ENCODE measurements at regions not wholly inside any gene's neighbourhood (a gene's known extent, or its start where the extent isn't known, plus 50 kb on each side); places are given as distances from the start of the nearest gene placed in this dataset.

DNA sequence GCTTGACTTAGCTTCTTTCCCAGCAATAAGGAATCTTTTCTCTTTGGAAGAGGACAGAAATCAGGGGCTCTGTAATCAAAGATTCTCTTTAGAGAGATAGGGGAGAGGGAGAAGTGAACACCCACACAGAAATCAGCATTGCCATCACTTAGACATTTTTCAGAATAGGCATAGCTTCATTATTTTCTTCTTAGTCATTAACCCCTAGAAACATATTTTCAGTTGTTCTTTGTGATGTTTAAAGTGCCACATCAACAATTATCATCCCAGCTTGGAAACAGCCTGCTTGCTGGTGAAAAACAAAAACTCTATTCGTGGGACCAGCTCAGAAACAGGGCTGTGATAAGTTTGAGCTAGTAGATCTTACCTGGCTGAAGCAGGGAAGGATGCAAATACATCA is 88.3 kb upstream of the SLC44A3 start:
- no peak for DNase-seq

DNA sequence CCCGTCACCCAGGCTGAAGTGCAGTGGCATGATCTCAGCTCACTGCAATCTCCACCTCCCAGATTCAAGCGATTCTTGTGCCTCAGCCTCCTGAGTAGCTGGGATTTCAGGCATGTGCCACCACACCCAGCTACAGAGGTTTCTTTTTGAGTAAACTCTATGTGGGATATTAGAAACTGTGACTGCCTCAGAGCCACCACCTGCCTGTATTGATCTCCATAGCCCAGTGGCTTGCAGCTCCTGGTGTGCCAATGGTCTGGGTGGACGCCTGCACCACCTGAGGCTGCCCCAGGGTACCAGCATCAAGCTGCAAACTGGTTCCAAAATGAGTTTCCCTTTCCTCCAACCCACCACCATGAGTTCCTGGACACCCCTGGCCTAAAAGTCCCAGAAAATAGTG is 89.7 kb upstream of the SLC44A3 start:
- DNase-seq = no peak

- DNase-seq = no peak
These were observed 90.9 kb upstream of the SLC44A3 start for GRCh38 chr1:94729267-94729666.

- DNase-seq = no peak
These were observed 92.1 kb upstream of the SLC44A3 start for GRCh38 chr1:94727846-94728715.

GRCh38 chr1:94726981-94727685 is 93.0 kb upstream of the SLC44A3 start:
- DNase-seq = no peak

DNA sequence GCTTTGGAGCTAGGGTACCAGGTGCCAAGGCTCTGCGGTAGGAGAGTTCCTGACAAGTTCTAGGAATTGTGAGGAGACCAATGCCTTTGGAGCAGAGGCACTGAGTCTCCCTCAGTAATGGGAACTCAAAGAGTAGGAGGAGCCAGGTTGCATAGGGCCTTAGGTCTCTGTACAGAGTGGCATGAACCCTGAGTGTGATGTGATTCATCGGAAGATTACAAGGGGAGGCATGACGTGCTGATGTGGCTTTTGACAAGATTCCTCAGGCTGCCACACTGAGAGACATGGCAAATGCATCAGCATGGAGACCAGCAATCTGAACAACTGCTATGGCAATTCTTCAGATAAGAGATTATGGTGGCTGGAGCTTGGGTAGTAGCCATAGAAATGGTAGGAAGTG is 94.6 kb upstream of the SLC44A3 start:
- DNase-seq = no peak

GRCh38 chr1:94723894-94724293 is 96.3 kb upstream of the SLC44A3 start:
- DNase-seq = no peak

DNA sequence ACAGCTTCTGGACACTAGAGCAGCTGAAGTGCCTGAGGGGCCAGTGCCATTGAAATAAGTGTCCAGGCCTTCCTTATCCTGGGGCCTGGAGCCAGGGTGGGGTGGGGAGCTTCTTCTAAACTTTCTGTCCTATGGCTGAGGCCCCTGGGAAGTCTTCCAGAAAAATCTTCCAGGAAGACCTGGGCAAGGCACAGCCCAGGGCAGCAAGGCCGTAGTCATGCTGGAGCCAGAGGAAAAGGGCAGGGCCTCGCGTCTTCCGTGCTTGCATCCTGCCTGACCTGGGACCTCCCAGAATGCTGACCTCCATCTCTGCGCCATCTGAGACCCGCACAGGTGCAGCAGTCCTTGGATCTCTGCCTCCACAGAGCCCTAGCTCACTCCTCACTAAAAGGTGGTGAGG is 96.7 kb upstream of the SLC44A3 start:
- no peak for DNase-seq

DNA sequence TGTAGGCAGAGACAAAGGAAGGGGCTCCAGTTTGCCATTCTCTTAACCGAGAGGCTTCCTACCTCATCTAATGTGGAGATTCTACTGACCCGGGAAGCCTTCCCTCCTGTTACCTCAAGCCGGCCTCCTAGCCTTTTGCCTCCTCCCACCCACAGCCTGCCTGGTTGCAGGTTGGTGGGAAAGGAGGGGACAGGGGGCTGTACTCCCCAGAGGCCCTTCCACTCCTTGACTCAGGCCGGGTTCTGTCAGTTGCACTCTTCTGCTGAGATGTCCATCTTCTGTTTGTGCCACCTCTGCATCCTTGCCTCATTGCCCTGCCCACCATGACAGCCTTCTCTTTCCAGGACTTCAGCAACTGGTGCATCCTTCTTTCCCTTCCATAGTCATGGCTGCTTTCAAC is 98.0 kb upstream of the SLC44A3 start:
- no peak for DNase-seq

- no peak for DNase-seq
These were observed 98.9 kb upstream of the SLC44A3 start for GRCh38 chr1:94721240-94721639.

DNA sequence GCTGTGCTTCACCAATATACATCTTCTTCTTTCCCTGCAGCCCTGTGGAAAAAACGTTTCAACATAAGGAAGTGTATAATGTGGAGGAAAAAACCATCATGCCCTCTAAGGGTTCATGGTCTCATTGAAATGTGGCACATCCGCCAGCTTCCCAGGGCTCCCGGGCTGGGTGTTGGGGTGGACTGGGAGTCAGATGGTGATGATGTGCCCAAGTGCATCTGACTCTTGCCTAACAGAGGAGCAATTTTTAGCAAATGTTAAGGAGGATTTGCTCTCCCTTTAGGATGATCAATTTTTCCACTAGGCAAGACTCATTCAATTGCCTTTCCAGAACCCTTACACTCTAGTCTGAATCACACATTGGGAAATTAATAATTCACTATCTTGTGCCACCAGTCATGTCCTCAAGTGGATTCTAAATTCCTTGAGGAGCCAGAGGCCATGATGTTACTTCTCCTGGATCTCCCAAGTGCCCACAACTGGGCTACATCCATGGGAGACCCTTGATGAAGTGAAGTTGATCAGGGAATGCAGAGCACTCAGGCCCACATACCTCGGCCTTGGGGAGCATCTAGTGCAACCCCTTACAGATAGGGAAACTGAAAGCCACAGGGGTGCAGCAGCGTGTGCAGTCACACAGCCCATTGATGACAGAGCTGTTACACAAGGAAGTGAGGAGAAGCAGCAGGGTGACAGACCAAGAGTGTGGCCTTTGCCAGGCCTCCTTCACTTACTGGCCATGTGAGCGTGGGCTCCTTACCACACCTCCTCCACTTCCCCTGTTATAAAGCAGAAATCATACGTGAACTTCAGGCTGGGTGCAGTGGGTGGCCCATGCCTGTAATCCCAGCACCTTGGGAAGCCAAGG is 100.0 kb upstream of the SLC44A3 start:
- no peak for DNase-seq

DNA sequence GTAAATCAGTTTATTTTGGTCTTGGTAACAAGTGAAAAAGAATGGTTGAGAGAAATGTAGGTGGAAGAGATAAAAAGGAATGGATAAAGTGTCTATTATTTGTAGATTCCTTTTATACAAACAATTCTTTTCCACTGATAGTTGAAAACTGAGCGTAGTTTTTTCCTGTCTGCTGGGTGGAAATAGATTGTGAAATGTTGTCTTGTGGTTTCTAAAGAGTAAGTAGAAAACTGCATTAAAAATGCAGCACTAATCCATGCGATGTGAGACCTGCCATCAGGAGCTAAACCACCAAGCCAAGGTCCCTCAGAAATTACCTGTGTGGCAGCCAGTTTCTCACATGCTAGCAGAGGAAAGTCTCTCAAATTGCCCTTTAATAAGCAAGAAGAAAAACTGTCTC is 103.2 kb upstream of the SLC44A3 start:
- no peak for DNase-seq

GRCh38 chr1:94715321-94715720 is 104.8 kb upstream of the SLC44A3 start:
- DNase-seq = no peak

GRCh38 chr1:94714552-94714951 is 105.6 kb upstream of the SLC44A3 start:
- no peak for DNase-seq

DNA sequence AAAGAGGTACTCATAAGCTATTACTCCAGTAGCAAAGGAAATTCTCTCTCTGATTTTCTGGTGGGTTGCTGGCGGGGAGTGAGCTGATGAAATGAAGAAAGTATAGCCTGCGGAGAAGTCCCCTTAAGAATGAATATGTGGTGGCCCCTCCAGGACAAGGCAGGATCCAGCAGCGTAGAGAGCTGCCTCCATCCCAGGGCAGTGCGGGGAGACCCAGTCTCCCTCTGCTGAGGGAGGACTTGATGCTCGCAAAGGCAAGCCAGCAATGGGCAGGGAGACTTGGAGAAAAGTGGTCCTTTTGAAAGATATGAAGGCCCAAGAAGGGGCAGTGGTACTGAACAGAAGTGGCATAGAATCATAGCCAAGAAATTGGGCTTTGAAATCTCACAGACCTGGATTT is 106.0 kb upstream of the SLC44A3 start:
- DNase-seq = no peak

DNA sequence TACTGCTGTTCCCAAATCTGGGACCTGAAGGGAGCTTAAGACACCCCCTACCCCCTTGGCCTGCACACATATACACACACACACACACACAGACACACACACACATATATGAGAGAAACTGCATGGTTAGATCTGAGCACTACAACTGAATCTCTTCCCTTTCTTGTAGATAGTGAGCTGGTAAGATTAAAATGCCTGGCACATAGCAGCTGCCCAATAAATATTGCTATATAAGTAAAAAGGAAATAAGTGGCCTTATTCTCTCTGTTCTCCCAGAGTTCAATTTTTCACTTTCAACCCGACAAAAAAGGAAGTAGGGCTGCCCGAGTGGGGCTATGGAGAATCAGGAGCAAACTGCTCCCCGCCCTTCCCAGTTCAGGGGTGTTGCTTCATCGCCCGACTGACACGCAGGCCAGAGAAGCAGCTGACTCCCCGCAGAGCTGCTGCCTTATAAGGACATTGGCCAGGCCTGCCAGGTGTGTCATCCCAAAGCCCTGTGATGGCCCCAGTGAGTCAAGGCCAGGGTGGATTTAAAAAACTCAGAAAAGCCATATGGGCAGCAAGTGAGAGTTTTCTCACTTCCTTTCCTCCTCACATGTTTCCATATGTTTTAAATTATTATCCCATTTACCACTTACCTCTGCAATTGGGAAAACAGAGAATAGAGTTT is 106.5 kb upstream of the SLC44A3 start:
- DNase-seq = no peak

DNA sequence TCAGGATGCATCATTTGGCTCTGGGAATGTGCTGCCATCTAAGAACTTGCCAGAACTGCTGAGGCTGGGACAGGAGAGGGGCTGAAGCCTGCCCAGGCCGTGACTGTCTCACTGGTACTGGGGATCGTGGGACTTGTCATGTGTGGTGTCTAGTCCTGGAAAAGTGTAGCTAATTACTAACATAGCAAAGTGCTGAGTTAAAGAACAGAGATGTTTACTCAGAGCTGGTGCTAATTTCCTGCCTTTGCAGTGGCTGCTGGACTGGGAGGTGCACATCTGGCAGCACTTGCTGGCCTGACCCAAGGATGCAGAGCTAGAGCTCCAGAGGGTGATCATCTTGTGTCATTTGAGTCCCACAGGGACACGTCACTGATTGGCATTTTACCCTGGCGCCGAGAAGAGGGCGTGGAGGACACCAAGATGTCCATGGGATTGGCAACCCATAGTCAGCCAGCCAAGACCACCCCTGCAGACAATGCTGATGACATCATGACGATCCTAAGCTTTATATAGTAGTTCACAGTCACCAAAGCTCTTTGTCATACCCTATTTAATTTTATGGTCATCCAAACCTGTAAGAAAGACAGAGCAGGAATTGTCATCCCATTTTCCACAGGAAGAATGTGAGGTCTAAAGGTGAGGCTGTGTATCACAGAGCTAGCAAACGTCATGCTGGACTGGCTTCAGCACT is 110.1 kb upstream of the SLC44A3 start:
- DNase-seq = no peak

GRCh38 chr1:94708811-94709210 is 111.3 kb upstream of the SLC44A3 start:
- no peak for DNase-seq

DNA sequence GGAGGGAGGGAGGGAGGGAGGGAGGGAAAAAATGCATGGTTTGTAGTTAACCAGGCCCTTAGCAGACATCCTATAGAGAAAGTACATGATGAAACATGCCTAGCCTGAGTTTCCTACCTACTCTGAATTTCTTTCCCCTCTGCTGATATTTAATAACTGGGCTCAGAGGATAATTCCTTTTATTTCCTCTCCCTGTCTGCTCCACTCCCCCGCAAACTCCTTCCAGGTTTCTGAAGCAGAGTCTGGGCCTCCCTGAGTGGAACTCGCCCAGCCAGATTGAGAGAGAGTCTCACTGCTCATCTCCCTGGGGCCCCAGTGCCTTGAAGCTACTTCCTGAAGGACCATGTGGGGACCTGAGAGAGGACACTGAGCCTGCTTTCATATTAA is 111.9 kb upstream of the SLC44A3 start:
- DNase-seq = no peak

GRCh38 chr1:94707321-94708298 is 112.5 kb upstream of the SLC44A3 start:
- DNase-seq = no peak

GRCh38 chr1:94702442-94702815 is 117.7 kb upstream of the SLC44A3 start:
- DNase-seq = no peak
